Eye (tissue), 1 donor: ENCODE measurements at regions not wholly inside any gene's neighbourhood (a gene's known extent, or its start where the extent isn't known, plus 50 kb on each side); places are given as distances from the start of the nearest gene placed in this dataset.

ENCODE experiments used
- DNase-seq: peaks from one replicate; pipeline ENCODE4 v3.0.0-alpha.2; 2015

- no peak for DNase-seq
These were observed 456.9 kb upstream of the SYT1 start for GRCh38 chr12:78407722-78408121.

- DNase-seq = no peak
These were observed 450.5 kb upstream of the SYT1 start for GRCh38 chr12:78414071-78414470.

- no peak for DNase-seq
These were observed 445.7 kb upstream of the SYT1 start for GRCh38 chr12:78418919-78419318.

- no peak for DNase-seq
These were observed 445.1 kb upstream of the SYT1 start for GRCh38 chr12:78419513-78419912.

- DNase-seq = no peak
These were observed 443.6 kb upstream of the SYT1 start for GRCh38 chr12:78420991-78421390.

- no peak for DNase-seq
These were observed 434.0 kb upstream of the SYT1 start for GRCh38 chr12:78430551-78430950.

- DNase-seq = no peak
These were observed 432.6 kb upstream of the SYT1 start for GRCh38 chr12:78431931-78432330.

- no peak for DNase-seq
These were observed 424.9 kb upstream of the SYT1 start for GRCh38 chr12:78439666-78440065.

- no peak for DNase-seq
These were observed 422.7 kb upstream of the SYT1 start for GRCh38 chr12:78441737-78442453.

- no peak for DNase-seq
These were observed 422.1 kb upstream of the SYT1 start for GRCh38 chr12:78442454-78442801.

GRCh38 chr12:78446555-78446954, 418.0 kb upstream of the SYT1 start:
- no peak for DNase-seq

- no peak for DNase-seq
These were observed 417.2 kb upstream of the SYT1 start for GRCh38 chr12:78447373-78447772.

GRCh38 chr12:78448692-78449091, 415.9 kb upstream of the SYT1 start:
- no peak for DNase-seq

- DNase-seq = no peak
These were observed 408.6 kb upstream of the SYT1 start for GRCh38 chr12:78455991-78456390.

- no peak for DNase-seq
These were observed 406.6 kb upstream of the SYT1 start for GRCh38 chr12:78457938-78458337.

- DNase-seq = peak; percentile 67
These were observed 394.0 kb upstream of the SYT1 start for GRCh38 chr12:78470354-78471195.

GRCh38 chr12:78473136-78473535, 391.4 kb upstream of the SYT1 start:
- DNase-seq = peak; percentile 5

- no peak for DNase-seq
These were observed 391.0 kb upstream of the SYT1 start for GRCh38 chr12:78473561-78473960.

- no peak for DNase-seq
These were observed 380.7 kb upstream of the SYT1 start for GRCh38 chr12:78483767-78484315.

- DNase-seq = no peak
These were observed 374.6 kb upstream of the SYT1 start for GRCh38 chr12:78489990-78490389.

- DNase-seq = no peak
These were observed 373.7 kb upstream of the SYT1 start for GRCh38 chr12:78490861-78491260.

- DNase-seq = no peak
These were observed 369.7 kb upstream of the SYT1 start for GRCh38 chr12:78494911-78495310.

GRCh38 chr12:78501825-78502224, 362.7 kb upstream of the SYT1 start:
- DNase-seq = no peak

- no peak for DNase-seq
These were observed 345.2 kb upstream of the SYT1 start for GRCh38 chr12:78519422-78519821.
